ENCODE measurements at regions not wholly inside any gene's neighbourhood (a gene's known extent, or its start where the extent isn't known, plus 50 kb on each side); places are given as distances from the start of the nearest gene placed in this dataset.

DNA sequence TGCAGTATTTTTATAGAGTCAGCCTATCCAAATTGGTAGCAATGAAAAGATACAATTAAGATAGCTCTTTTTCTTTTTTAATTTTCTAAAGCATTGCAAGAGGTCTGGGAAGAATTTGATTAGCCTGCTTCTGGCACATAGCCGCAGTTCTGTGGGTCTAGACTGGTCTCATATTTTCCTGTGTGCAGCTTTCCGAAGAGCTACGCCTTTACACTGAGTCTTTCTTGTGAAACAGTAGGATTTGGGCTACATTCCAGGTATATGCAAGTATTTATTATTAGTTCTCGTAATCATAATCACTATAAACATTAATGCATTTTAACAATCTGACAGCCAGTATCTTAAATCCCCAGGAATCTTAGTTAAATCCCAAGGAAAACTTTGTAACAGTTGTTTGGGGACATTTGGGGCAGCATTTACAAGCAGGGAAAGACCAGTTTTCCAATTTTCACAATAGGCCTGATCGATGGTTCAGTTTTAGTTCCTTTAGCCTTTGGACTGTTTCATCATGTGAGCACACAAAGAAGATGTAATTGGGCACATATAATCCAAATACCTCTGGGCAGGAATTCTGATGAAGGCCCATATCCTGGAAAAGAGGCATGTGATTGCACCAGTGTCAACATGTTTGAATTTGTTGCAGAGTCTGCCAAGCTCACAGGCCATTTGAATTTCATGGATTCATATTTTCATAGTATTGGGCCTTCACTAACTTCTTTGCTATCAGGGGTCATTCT, 287.3 kb downstream of the INHBA start:
- TF ChIP-seq, protein P1, sequence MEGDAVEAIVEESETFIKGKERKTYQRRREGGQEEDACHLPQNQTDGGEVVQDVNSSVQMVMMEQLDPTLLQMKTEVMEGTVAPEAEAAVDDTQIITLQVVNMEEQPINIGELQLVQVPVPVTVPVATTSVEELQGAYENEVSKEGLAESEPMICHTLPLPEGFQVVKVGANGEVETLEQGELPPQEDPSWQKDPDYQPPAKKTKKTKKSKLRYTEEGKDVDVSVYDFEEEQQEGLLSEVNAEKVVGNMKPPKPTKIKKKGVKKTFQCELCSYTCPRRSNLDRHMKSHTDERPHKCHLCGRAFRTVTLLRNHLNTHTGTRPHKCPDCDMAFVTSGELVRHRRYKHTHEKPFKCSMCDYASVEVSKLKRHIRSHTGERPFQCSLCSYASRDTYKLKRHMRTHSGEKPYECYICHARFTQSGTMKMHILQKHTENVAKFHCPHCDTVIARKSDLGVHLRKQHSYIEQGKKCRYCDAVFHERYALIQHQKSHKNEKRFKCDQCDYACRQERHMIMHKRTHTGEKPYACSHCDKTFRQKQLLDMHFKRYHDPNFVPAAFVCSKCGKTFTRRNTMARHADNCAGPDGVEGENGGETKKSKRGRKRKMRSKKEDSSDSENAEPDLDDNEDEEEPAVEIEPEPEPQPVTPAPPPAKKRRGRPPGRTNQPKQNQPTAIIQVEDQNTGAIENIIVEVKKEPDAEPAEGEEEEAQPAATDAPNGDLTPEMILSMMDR (IDR thresholded peaks at IDR 0.05; ENCODE audit: poor library complexity): no peak
- TF ChIP-seq EZH2 (IDR thresholded peaks at IDR 0.05; ENCODE audit: borderline replicate concordance) (no peak), EZH2phosphoT487 (IDR thresholded peaks at IDR 0.05; ENCODE audit: low read depth, severe bottlenecking, unreplicated experiment) (no peak)
